GM10248 (cell line): ENCODE measurements at regions not wholly inside any gene's neighbourhood (a gene's known extent, or its start where the extent isn't known, plus 50 kb on each side); places are given as distances from the start of the nearest gene placed in this dataset.

Experiments
- CTCF ChIA-PET: fragments of 300-600 bp; sonication (Branson Sonifier 250); formaldehyde crosslinking; extraction: SDS; loops from one replicate; lab custom pipeline; 2021; ENCODE audit warnings: antibody characterized with exemption; lab: Yijun Ruan, JAX
- POLR2A ChIA-PET: fragments of 350-650 bp; sonication (Branson Sonifier 250); formaldehyde crosslinking; extraction: SDS; loops from one replicate; lab custom pipeline; 2020; ENCODE audit warnings: antibody characterized with exemption; lab: Yijun Ruan, JAX
- DNase-seq: peaks from one replicate; pipeline ENCODE4 v3.0.0; 2012; ENCODE audit errors: extremely low spot score
- CTCF ChIP-seq: IDR thresholded peaks from 2 replicates; pipeline ENCODE4 v1.5.1; 2012; ENCODE audit warnings: mild to moderate bottlenecking, low read depth; ENCODE audit errors: extremely low read depth, missing control alignments, control extremely low read depth

- TF ChIP-seq CTCF, result no peak
- ChIA-PET CTCF (interaction anchor here (1.3 kb wide), 1 partner anchor 10 kb away, joined by 3 read pairs; no protein-coding TSS in a partner anchor), POLR2A (no interaction called here)
- DNase-seq, result no peak
These were observed 156.5 kb downstream of the ERCC6L2 start for GRCh38 chr9:96031916-96032534.

GRCh38 chr9:96031366-96031824 lies 155.9 kb downstream of the ERCC6L2 start:
- no peak for TF ChIP-seq CTCF
- CTCF ChIA-PET, result no interaction called here
- no peak for DNase-seq
- POLR2A ChIA-PET, result no interaction called here

DNA sequence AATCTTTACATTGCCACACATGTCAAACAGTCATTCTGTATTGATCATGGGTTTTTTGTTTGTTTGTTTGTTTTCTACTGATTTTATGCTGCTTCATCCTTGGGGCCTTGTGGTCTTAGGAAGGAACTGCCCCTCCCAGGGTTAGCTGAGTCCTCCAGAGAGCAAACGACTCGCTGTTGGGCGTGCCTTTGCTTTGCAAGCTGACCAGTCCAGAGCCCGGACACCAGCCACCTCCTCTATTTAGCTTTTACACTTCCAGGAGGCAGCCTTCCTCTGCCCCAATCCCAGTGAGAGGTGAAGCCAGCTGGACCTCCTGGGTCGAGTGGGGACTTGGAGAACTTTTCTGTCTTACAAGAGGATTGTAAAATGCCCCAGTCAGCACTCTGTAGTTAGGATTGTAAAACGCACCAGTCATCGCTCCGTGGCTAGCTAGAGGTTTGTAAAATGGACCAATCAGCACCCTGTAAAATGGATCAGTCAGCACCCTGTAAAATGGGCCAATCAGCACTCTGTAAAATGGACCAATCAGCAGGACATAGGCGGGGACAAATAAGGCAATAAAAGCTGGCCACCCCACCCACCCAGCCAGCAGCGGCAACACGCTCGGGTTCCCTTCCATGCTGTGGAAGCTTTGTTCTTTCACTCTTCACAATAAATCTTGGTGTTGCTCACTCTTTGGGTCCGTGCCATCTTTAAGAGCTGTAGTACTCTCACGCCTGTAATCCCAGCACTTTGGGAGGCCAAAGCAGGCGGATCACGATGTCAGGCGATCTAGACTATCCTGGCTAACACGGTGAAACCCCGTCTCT lies 154.4 kb downstream of the ERCC6L2 start:
- DNase-seq, result no peak
- CTCF ChIA-PET, result interaction anchor here (1.0 to 1.2 kb wide), 2 partner anchors 10 to 23 kb away, joined by 3 to 4 read pairs; no protein-coding TSS in a partner anchor
- no peak for TF ChIP-seq CTCF

GRCh38 chr9:96027251-96028131 lies 152.0 kb downstream of the ERCC6L2 start:
- TF ChIP-seq CTCF, result no peak
- DNase-seq, result no peak
- CTCF ChIA-PET, result interaction anchor here (2.3 kb wide), 1 partner anchor 9 kb away, joined by 6 read pairs; no protein-coding TSS in a partner anchor
- POLR2A ChIA-PET, result no interaction called here

More for the DNA sequence above, 154.4 kb downstream of the ERCC6L2 start:
- POLR2A ChIA-PET, result no interaction called here

GRCh38 chr9:96026655-96027213 lies 151.2 kb downstream of the ERCC6L2 start:
- no peak for DNase-seq
- CTCF ChIA-PET, result interaction anchor here (1.0 to 1.3 kb wide), 4 partner anchors 12 to 299 kb away, joined by 3 to 5 read pairs (median 4); no protein-coding TSS in a partner anchor
- POLR2A ChIA-PET, result no interaction called here
- no peak for TF ChIP-seq CTCF
